ENCODE measurements at regions not wholly inside any gene's neighbourhood (a gene's known extent, or its start where the extent isn't known, plus 50 kb on each side); places are given as distances from the start of the nearest gene placed in this dataset.

- TF ChIP-seq PML (IDR thresholded peaks at IDR 0.05; ENCODE audit: low read length) (no peak), CBX3 (IDR thresholded peaks at IDR 0.05; ENCODE audit: borderline replicate concordance, low read depth) (no peak), WRNIP1 (IDR thresholded peaks at IDR 0.05; ENCODE audit: borderline replicate concordance, low read depth, low read length) (no peak), NR2F1 (conservative IDR thresholded peaks at IDR 0.05) (no peak), BACH1 (IDR thresholded peaks at IDR 0.05; ENCODE audit: borderline replicate concordance) (no peak)
These were observed 372.0 kb downstream of the ETS1 start (continued) for GRCh38 chr11:128215238-128215882.

- no peak for DNase-seq (ENCODE audit: low read depth, low spot score)
- no peak for ATAC-seq
- Histone ChIP-seq H3K79me2 (ENCODE audit: control insufficient read depth, insufficient read depth, low read length) (no peaks in the 10 kb centered on the region), H3K4me2 (ENCODE audit: control insufficient read depth, insufficient read depth) (no peak overlapping the region), H3K27me3 (replicated peaks in 1 of 2; ENCODE audit: control insufficient read depth in 2 of 2, insufficient read depth in 2 of 2, low read length in 1 of 2) (no peaks in the 10 kb centered on the region), H3K36me3 (ENCODE audit: control insufficient read depth in 2 of 2, insufficient read depth in 2 of 2, low read length in 1 of 2) (no peaks in the 10 kb centered on the region), H2AFZ (ENCODE audit: control insufficient read depth, low read depth, low read length) (no peak overlapping the region), H4K20me1 (ENCODE audit: control insufficient read depth, insufficient read depth) (no peaks in the 10 kb centered on the region), H3K9me3 (replicated peaks; ENCODE audit: control insufficient read depth, insufficient read depth, low read length) (no peaks in the 10 kb centered on the region; the same call in 2 of the 3 replicates), H3K4me1 (ENCODE audit: control insufficient read depth, insufficient read depth, low read length) (no peaks in the 10 kb centered on the region), H3K27ac (ENCODE audit: control insufficient read depth, insufficient read depth) (no peak overlapping the region), H3K4me3 (no peak overlapping the region), H3K9ac (ENCODE audit: control insufficient read depth, insufficient read depth, low read length) (no peak overlapping the region)
- ChIA-PET POLR2A (no interaction called here), SMC1A (ENCODE audit: uncharacterized antibody, unreplicated experiment) (no interaction called here), RAD21 (ENCODE audit: unreplicated experiment) (no interaction called here), CTCF (no interaction called here)
- no peak for FAIRE-seq
- BruUV-seq (replicated peaks): no TSS peak
- intact Hi-C loops (cut with micrococcal nuclease; ENCODE audit: unreplicated experiment): no loop called here
- in situ Hi-C loops (cut with MboI): no loop called here
- 47% methylated on average over 9 of the region's 9 CpGs for WGBS (ENCODE audit: insufficient coverage, insufficient replicate concordance, low lambda C conversion rate, missing lambda C conversion rate)
- TF ChIP-seq NBN (IDR thresholded peaks at IDR 0.05): no peak
- no peak for TF ChIP-seq EZH2 (IDR thresholded peaks at IDR 0.05; ENCODE audit: borderline replicate concordance, control insufficient read depth, low read depth, low read length)
- TF ChIP-seq NR2C1 (IDR thresholded peaks at IDR 0.05): no peak
- TF ChIP-seq FOXM1 (IDR thresholded peaks at IDR 0.05; ENCODE audit: low read depth, low read length): no peak
- no peak for TF ChIP-seq CBX5 (IDR thresholded peaks at IDR 0.05; ENCODE audit: low read depth)
- TF ChIP-seq ZSCAN29 (IDR thresholded peaks at IDR 0.05): no peak
- TF ChIP-seq CEBPB (IDR thresholded peaks at IDR 0.05; ENCODE audit: borderline replicate concordance in 1 of 2, low read depth in 2 of 2, low read length in 2 of 2): no peak
- TF ChIP-seq RAD51 (IDR thresholded peaks at IDR 0.05): no peak
- TF ChIP-seq, protein P1, sequence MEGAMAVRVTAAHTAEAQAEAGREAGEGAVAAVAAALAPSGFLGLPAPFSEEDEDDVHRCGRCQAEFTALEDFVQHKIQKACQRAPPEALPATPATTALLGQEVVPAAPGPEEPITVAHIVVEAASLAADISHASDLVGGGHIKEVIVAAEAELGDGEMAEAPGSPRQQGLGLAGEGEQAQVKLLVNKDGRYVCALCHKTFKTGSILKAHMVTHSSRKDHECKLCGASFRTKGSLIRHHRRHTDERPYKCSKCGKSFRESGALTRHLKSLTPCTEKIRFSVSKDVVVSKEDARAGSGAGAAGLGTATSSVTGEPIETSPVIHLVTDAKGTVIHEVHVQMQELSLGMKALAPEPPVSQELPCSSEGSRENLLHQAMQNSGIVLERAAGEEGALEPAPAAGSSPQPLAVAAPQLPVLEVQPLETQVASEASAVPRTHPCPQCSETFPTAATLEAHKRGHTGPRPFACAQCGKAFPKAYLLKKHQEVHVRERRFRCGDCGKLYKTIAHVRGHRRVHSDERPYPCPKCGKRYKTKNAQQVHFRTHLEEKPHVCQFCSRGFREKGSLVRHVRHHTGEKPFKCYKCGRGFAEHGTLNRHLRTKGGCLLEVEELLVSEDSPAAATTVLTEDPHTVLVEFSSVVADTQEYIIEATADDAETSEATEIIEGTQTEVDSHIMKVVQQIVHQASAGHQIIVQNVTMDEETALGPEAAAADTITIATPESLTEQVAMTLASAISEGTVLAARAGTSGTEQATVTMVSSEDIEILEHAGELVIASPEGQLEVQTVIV (IDR thresholded peaks at IDR 0.05; ENCODE audit: borderline replicate concordance, partially characterized antibody): no peak
- no peak for TF ChIP-seq MYB (IDR thresholded peaks at IDR 0.05; ENCODE audit: borderline replicate concordance, low read depth, low read length)
- no peak for TF ChIP-seq KAT2A (conservative IDR thresholded peaks at IDR 0.05; ENCODE audit: control insufficient read depth, low read depth, low read length)
- no peak for TF ChIP-seq CUX1 (IDR thresholded peaks at IDR 0.05; ENCODE audit: insufficient replicate concordance, low read depth, low read length)
- no peak for TF ChIP-seq NFXL1 (IDR thresholded peaks at IDR 0.05; ENCODE audit: borderline replicate concordance)
These were observed 373.1 kb downstream of the ETS1 start for GRCh38 chr11:128214263-128214662.

All from GM12878 (cell line).